ENCODE measurements at regions not wholly inside any gene's neighbourhood (a gene's known extent, or its start where the extent isn't known, plus 50 kb on each side); places are given as distances from the start of the nearest gene placed in this dataset.

- Mint-ChIP-seq H3K27me3 (ENCODE audit: unreplicated experiment) (no peaks in the 10 kb centered on the region), H3K4me3 (ENCODE audit: unreplicated experiment) (no peak overlapping the region), H3K9me3 (ENCODE audit: unreplicated experiment) (no peaks in the 10 kb centered on the region), H3K36me3 (ENCODE audit: unreplicated experiment) (no peaks in the 10 kb centered on the region), H3K4me1 (ENCODE audit: low read depth, unreplicated experiment) (peaks cover 13% of the 10 kb centered on the region), H3K27ac (ENCODE audit: unreplicated experiment) (no peak overlapping the region)
- TF ChIP-seq, protein P1, sequence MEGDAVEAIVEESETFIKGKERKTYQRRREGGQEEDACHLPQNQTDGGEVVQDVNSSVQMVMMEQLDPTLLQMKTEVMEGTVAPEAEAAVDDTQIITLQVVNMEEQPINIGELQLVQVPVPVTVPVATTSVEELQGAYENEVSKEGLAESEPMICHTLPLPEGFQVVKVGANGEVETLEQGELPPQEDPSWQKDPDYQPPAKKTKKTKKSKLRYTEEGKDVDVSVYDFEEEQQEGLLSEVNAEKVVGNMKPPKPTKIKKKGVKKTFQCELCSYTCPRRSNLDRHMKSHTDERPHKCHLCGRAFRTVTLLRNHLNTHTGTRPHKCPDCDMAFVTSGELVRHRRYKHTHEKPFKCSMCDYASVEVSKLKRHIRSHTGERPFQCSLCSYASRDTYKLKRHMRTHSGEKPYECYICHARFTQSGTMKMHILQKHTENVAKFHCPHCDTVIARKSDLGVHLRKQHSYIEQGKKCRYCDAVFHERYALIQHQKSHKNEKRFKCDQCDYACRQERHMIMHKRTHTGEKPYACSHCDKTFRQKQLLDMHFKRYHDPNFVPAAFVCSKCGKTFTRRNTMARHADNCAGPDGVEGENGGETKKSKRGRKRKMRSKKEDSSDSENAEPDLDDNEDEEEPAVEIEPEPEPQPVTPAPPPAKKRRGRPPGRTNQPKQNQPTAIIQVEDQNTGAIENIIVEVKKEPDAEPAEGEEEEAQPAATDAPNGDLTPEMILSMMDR (IDR thresholded peaks at IDR 0.05; ENCODE audit: partially characterized antibody, unreplicated experiment): no peak
- no peak for DNase-seq
These were observed 55.9 kb upstream of the ALB start for GRCh38 chr4:73348185-73348584.

DNA sequence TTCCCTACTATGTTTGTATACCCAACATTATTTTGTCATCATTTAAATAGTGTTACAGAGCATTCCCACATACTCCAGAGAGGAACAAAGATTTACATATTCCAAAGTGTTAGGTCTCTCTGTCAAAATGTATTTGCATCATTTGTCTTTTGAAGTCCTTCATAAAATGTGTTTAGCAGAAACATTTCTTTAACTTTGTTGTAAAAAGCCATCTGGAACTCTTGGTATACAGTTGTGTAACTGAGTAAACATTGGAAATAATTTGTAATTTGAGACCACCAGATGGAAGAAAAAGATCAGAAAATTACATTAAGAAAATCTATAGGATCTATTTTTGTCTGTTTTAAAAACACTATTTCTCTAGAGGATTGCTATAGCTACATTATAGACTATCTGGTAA is 56.6 kb upstream of the ALB start:
- DNase-seq: no peak
- Mint-ChIP-seq H3K4me1 (ENCODE audit: low read depth, unreplicated experiment) (peaks cover 13% of the 10 kb centered on the region), H3K9me3 (ENCODE audit: unreplicated experiment) (no peaks in the 10 kb centered on the region), H3K27me3 (ENCODE audit: unreplicated experiment) (no peaks in the 10 kb centered on the region), H3K36me3 (ENCODE audit: unreplicated experiment) (no peaks in the 10 kb centered on the region), H3K4me3 (ENCODE audit: unreplicated experiment) (no peak overlapping the region), H3K27ac (ENCODE audit: unreplicated experiment) (no peak overlapping the region)
- TF ChIP-seq, protein P1 (IDR thresholded peaks at IDR 0.05; ENCODE audit: partially characterized antibody, unreplicated experiment): no peak

DNA sequence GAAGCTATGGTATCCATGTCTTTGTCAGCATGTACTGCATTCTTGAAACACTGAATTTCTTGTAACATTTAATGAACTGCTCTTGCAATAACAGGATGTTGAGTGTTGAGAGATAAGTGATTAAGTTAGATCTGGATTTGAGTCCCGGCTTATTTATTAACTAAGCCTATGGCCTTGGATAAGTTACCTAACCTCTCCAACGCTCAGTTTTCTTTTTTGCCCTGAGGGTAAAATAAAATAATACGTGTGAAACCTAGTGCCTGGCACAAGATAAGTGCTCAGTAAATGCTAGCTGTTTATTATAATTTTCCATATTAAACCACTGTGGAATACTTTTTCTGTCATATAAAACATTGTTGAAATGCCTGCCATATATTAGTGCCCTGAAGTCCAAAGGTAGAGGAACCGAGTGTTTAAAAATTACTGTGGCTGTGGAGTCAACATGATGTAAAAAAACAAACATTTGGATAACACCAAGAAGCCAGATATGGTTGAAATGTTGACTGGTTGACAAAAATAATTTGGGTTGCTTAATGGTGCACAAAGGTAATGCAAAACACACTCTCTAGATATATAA is 58.6 kb upstream of the ALB start:
- TF ChIP-seq, protein P1 (IDR thresholded peaks at IDR 0.05; ENCODE audit: partially characterized antibody, unreplicated experiment): no peak
- H3K4me1 Mint-ChIP-seq (ENCODE audit: low read depth, unreplicated experiment): peaks cover 14% of the 10 kb centered on the region
- H3K27ac Mint-ChIP-seq (ENCODE audit: unreplicated experiment): no peak overlapping the region
- DNase-seq: no peak
- H3K9me3 Mint-ChIP-seq (ENCODE audit: unreplicated experiment): no peaks in the 10 kb centered on the region
- no peak overlapping the region for H3K4me3 Mint-ChIP-seq (ENCODE audit: unreplicated experiment)
- no peaks in the 10 kb centered on the region for H3K27me3 Mint-ChIP-seq (ENCODE audit: unreplicated experiment)
- H3K36me3 Mint-ChIP-seq (ENCODE audit: unreplicated experiment): no peaks in the 10 kb centered on the region

DNA sequence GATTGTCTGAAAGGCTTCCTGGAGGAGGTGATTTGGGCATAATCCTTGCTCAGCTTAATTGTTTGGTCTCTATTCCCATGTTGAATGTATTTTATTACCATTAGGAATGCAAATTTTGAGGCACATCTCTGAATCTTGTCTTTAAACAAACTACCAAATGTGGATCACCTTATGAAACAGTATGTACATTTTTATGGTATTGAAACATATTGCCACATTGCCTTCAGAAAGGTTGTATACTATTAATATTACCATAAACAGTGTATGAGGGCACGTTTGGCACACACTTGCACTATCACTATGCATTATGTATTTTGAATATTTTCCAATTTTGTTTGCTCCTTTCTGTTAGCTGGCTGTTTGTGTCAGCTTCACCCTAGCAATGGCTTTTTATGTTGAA is 60.0 kb upstream of the ALB start:
- H3K27ac Mint-ChIP-seq (ENCODE audit: unreplicated experiment): no peak overlapping the region
- TF ChIP-seq, protein P1 (IDR thresholded peaks at IDR 0.05; ENCODE audit: partially characterized antibody, unreplicated experiment): no peak
- no peaks in the 10 kb centered on the region for H3K27me3 Mint-ChIP-seq (ENCODE audit: unreplicated experiment)
- H3K36me3 Mint-ChIP-seq (ENCODE audit: unreplicated experiment): no peaks in the 10 kb centered on the region
- peaks cover 12% of the 10 kb centered on the region for H3K4me1 Mint-ChIP-seq (ENCODE audit: low read depth, unreplicated experiment)
- no peak for DNase-seq
- no peaks in the 10 kb centered on the region for H3K9me3 Mint-ChIP-seq (ENCODE audit: unreplicated experiment)
- no peak overlapping the region for H3K4me3 Mint-ChIP-seq (ENCODE audit: unreplicated experiment)

- Mint-ChIP-seq H3K36me3 (ENCODE audit: unreplicated experiment) (peaks cover 5% of the 10 kb centered on the region), H3K4me1 (ENCODE audit: low read depth, unreplicated experiment) (peaks cover 12% of the 10 kb centered on the region), H3K27ac (ENCODE audit: unreplicated experiment) (no peak overlapping the region), H3K27me3 (ENCODE audit: unreplicated experiment) (no peaks in the 10 kb centered on the region), H3K9me3 (ENCODE audit: unreplicated experiment) (peaks cover 1% of the 10 kb centered on the region), H3K4me3 (ENCODE audit: unreplicated experiment) (no peak overlapping the region)
- TF ChIP-seq, protein P1 (IDR thresholded peaks at IDR 0.05; ENCODE audit: partially characterized antibody, unreplicated experiment): no peak
- DNase-seq: no peak
These were observed 60.7 kb upstream of the ALB start for GRCh38 chr4:73343432-73343831.
